ENCODE measurements at regions not wholly inside any gene's neighbourhood (a gene's known extent, or its start where the extent isn't known, plus 50 kb on each side); places are given as distances from the start of the nearest gene placed in this dataset.

GRCh38 chr12:111310076-111310870, 58.6 kb downstream of the PHETA1 start:
- DNase-seq, result no peak

DNA sequence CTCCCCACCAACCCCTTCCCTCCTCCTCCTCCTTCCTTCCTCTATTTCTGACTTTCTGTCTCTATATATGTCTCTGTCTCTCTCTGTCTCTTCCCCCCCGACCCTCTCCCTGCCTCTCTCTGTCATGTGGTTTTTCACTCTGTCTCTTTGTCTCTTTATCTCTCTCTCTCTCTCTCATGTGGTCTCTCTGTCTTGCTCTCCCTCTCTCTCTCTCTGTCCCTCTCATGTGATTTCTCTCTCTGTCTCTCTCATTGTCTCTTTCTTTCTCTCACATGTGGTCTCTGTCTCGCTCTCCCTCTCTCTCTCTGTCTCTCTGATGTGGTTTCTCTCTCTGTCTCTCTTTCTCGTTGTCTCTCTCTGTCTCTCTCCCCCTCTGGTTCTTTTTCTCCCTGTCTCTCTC, 59.3 kb downstream of the PHETA1 start:
- no peak for DNase-seq

DNA sequence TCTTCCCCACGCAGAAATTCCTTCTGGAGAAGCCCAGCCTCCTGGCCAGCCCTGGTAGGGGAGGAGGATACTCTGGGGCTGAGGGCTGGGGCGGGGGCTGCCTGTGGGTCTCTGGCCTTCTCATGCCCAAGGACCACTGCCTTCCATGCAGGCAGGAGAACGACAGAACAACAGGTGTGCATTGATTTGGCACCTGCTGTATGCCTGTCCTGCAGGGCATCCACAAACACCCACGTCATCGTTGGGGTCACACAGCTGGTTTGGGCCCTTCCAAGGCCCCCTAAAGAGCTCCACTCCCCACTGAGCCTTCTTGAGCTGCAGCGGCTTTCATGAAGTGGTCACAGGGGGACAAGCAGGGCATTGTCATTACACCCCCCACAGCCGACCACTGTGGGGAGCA, 60.4 kb downstream of the PHETA1 start:
- DNase-seq, result no peak

- no peak for DNase-seq
These were observed 64.2 kb downstream of the PHETA1 start for GRCh38 chr12:111304642-111305071.

GRCh38 chr12:111303531-111303930, 65.4 kb downstream of the PHETA1 start:
- DNase-seq, result no peak

GRCh38 chr12:111298582-111299436, 70.1 kb downstream of the PHETA1 start:
- peak; percentile 24 for DNase-seq

DNA sequence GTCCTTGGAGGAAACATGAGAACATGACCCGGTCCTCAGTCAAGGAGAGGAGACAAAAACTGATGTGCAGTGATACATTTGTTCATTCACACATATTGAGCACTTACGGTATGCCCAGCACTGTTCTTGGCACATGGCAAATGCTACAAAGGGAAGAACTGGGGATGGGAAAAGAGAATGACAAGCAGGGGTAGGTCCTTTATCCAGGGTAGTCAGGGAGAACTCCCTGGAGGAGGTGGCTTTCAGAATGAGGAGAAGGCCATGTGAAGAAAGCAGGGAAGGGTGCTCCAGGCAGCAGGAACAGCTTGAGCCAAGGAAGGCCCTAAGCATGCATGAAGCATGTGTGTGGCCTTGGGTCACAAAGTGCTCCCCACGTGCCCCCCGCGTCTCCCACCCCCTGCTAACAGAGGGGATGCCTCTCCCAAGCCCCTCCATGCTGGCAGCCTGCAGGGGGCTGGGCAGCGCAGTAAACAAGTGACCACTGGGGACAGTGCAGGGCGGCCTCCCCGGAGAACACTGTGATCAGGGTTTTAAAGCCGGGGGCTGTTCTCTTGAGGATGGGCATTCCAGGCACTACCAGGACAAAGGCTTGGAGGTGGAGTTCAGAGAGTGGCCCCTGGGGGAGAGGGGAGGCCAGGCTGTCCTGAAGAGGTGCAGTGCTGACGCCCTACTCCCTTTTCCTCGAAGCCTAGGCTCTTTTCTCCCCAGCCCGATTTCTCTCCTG, 71.0 kb downstream of the PHETA1 start:
- DNase-seq, result no peak

DNA sequence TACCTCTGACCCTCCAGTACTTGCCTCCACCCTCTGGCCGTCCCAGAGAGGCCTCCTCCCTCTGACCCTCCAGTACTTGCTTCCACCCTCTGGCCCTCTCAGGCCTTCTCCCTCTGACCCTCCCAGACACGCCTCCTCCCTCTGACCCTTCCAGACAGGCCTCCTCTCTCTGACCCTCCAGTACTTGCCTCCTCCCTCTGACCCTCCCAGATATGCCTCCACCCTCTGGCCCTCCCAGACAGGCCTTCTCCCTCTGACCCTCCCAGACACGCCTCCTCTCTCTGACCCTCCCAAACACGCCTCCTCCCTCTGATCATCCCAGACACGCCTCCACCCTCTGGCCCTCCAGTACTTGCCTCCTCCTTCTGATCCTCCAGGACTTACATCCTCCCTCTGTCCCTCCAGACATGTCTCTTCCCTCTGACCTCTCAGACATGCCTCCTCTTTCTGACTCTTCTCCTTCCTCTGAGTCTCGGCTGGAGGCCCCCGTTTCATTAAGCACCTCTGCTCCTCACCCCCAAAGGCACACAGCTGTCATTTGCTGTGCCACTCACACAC, 71.9 kb downstream of the PHETA1 start:
- DNase-seq, result no peak

- no peak for DNase-seq
These were observed 73.7 kb downstream of the PHETA1 start for GRCh38 chr12:111295176-111295575.

GRCh38 chr12:111293266-111294009, 75.5 kb downstream of the PHETA1 start:
- no peak for DNase-seq

DNA sequence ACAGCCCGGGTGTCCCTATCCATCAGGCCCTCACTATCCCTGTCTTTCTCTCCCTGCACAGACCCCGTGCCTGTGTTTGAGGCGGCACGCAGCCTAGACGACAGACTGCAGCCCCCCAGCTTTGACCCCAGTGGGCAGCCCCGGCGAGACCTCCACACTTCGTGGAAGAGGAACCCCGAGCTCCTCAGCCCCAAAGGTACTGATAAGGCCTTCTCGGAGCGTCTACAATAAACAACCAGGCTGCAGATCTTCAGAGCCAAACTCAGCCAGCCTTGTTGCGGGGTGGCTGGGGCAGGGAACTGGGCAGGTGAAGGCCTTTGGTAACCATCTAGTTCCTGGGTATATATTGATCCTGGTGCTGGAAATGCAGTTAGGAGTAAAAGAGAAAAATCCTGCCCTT, 77.5 kb downstream of the PHETA1 start:
- DNase-seq, result no peak

DNA sequence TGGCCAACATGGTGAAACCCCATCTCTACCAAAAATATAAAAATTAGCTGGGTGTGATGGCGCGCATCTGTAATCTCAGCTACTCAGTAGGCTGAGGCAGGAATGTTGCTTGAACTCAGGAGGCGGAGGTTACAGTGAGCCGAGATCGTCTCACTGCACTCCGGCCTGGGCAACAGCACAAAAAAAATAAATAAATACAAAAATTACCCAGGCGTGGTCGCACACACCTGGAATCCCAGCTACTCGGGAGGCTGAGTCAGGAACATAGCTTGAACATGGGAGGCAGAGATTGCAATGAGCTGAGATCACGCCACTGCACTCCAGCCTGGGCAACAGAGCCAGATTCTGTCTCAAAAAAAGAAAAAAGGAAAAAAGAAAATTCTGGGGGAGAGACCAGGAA, 80.1 kb downstream of the PHETA1 start:
- DNase-seq, result no peak

GRCh38 chr12:111287125-111287900, 81.6 kb downstream of the PHETA1 start:
- no peak for DNase-seq

DNA sequence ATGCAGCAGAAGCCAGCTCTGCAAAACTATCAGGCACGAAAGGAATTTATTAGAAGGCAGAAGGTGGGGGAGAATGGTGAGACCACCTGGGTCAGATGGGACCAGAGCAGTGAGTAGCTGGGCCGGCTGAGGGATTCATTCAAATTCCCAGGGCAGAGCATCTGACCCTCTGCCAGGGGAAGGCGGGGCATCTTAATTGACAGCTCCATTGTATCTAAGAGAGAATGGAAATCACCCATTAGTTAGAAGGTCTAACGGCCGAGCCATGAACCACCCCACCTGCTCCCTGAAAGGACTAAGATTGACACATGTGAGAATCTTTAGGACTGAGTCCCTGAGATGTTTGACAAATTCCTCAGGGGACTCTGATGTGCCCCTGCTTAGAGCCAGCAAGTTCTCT, 83.7 kb downstream of the PHETA1 start:
- DNase-seq, result no peak

DNA sequence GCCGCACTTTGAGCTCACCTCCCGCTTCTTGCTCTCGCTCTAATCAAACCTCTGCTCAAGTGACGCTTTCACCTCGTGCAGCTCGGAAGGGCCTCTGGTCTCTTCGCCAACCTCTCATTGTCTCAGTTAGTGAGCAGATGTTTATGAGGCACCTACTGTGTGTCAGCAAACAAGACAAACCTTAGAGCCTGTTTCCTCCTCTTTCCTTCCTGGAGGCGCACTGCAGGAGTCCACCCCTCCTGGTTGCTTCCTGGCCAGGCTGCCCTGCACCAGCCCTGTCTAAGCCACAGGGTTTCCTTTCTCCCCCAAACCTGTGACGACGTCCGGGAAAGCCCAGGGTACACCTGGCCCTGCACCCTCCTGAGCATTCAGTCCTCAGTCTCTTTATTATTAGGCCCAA, 84.2 kb downstream of the PHETA1 start:
- no peak for DNase-seq

DNA sequence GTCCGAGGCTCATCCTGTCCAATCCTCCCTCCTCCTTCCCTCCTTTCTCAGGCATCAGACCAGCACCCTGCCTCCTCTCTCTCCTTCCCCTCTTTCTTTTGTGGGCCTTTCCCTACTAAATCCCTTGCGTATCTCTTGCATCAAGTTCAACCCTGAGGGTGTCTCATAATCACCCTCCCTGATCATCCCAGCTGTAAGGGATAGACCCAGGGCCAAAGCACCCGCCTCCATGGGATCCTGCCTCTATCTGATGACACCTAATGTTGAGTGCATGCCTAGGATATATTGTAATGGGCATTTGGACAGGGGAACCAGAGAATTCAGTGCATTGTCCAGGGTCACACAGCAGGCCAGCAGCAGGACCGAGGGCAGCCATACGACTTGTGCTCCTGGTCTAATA, 84.9 kb downstream of the PHETA1 start:
- DNase-seq, result no peak

GRCh38 chr12:111283521-111283920, 85.4 kb downstream of the PHETA1 start:
- DNase-seq, result no peak

DNA sequence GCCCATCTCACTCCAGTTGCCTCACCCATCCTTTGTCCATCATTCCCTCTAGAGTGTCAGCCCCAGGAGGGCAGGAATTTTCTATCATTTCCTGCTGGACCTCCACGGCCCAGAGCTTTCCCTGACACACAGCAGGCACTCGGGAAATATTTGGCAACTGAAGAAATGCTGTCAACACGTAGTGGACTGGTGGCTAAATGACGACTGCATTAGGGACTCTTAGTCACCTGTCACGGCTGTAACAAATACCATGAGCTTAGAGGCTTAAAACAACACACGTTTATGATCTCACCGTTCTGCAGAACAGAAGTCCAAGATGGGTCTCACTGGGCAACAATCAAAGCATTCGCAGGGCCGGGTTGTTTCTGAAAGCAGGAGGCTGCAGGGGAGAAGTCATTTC, 91.3 kb downstream of the PHETA1 start:
- DNase-seq, result no peak

DNA sequence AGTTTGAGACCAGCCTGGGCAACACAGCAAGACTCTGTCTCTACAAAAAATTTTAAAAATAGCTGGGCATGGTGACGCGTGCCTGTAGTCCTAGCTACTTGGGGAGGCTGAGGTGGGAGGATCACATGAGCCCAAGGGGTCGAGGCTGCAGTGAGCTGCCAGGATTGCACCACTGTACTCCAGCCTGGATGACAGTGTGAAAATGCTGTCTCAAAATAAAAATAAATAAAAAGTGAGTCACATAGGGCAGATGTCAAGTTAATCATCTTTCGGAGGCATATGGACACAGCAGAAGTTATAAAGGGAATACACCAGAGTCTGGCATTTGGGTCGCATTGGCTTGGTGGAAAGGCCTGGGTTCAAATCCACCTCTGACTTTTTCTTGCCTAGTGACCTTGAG, 92.7 kb downstream of the PHETA1 start:
- no peak for DNase-seq

DNA sequence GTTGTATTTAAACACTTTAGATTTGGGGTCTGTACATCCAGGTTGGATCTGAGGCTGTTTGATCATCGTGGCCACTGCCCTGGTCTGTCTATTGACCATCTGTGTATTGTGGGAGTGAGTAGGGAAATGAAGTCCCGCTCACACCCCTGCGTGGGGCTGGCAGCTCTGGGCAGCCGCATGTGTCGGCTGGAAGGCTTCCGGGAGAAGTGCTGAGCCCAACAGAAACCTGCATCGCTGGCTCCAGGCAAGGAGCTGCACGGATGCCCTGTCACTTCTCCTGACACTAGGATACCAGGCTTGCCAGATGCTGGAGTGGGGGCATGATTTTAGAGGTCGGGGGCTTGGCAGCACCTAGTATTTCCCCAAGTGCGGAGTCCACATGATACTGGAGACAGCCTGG, 93.6 kb downstream of the PHETA1 start:
- no peak for DNase-seq

GRCh38 chr12:111274777-111275176, 94.1 kb downstream of the PHETA1 start:
- no peak for DNase-seq

Measured in activated T-cell treated with anti-CD3 and anti-CD28 coated beads for 4 hours (primary cell).